ENCODE measurements at regions not wholly inside any gene's neighbourhood (a gene's known extent, or its start where the extent isn't known, plus 50 kb on each side); places are given as distances from the start of the nearest gene placed in this dataset.

DNA sequence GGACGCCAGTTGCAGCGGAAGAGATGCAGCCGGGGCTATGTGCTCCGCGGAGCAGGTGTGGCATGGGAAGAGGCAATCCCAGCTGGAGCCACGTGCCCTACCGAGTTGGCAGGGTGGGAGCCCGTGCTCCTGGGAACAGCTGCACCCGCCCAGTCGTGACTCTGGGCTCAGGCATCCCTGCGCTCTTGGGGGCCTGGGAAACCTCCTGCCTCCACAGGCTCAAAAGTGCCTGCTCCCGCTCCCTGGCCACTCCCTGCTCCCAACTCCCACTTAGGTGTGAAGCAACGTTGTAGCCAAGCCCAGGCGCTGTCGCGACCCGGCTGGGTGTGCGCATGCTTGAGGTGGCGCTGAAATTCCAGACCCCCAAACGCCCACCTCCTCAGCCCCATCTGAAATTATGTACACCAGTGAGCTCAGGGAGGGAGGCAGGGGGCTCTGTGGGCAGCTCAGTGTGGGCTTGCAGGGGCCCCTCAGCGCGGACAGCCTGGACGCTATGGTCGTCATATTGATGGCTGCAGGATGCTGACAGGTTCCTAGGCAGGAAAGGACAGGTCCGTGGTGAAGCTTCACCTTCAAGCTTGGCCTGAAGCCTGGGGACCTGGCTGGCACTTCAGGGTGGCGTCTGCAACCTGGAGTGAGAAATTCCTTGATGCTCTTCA, 429.9 kb downstream of the SLITRK1 start:
- no peak overlapping the region for H3K27ac ChIP-seq

GRCh38 chr13:83450591-83450990, 431.7 kb downstream of the SLITRK1 start:
- Histone ChIP-seq H3K27me3 (no peaks in the 10 kb centered on the region), H3K4me1 (ENCODE audit: insufficient read depth) (no peaks in the 10 kb centered on the region), H3K36me3 (replicated peaks; ENCODE audit: insufficient read depth, low read depth) (no peaks in the 10 kb centered on the region), H3K79me2 (no peaks in the 10 kb centered on the region), H4K20me1 (ENCODE audit: insufficient read depth, poor library complexity, severe bottlenecking) (no peaks in the 10 kb centered on the region), H3K4me2 (no peak overlapping the region), H3K9me2 (replicated peaks; ENCODE audit: insufficient read depth) (no peaks in the 10 kb centered on the region), H2AFZ (no peak overlapping the region), H3K4me3 (no peak overlapping the region), H3K27ac (no peak overlapping the region), H3K9me3 (ENCODE audit: low read depth) (no peaks in the 10 kb centered on the region)
- DNase-seq (ENCODE audit: low spot score), result no peak
- 53% methylated on average over 2 of the region's 2 CpGs for WGBS (ENCODE audit: low lambda C conversion rate, missing lambda C conversion rate)
- TF ChIP-seq EZH2phosphoT487 (IDR thresholded peaks at IDR 0.05; ENCODE audit: low read depth, severe bottlenecking, unreplicated experiment) (no peak), EZH2 (IDR thresholded peaks at IDR 0.05; ENCODE audit: borderline replicate concordance) (no peak), CTCF (IDR thresholded peaks at IDR 0.05; ENCODE audit: poor library complexity) (no peak)

More for the DNA sequence above, 429.9 kb downstream of the SLITRK1 start:
- Histone ChIP-seq H3K9me3 (ENCODE audit: low read depth) (no peaks in the 10 kb centered on the region), H3K27me3 (no peaks in the 10 kb centered on the region), H3K4me1 (ENCODE audit: insufficient read depth) (no peaks in the 10 kb centered on the region), H3K4me3 (no peak overlapping the region), H3K79me2 (no peaks in the 10 kb centered on the region), H3K4me2 (no peak overlapping the region), H3K9me2 (replicated peaks; ENCODE audit: insufficient read depth) (no peaks in the 10 kb centered on the region), H3K36me3 (replicated peaks; ENCODE audit: insufficient read depth, low read depth) (no peaks in the 10 kb centered on the region), H4K20me1 (ENCODE audit: insufficient read depth, poor library complexity, severe bottlenecking) (no peaks in the 10 kb centered on the region), H2AFZ (no peak overlapping the region)
- TF ChIP-seq EZH2phosphoT487 (IDR thresholded peaks at IDR 0.05; ENCODE audit: low read depth, severe bottlenecking, unreplicated experiment) (no peak), EZH2 (IDR thresholded peaks at IDR 0.05; ENCODE audit: borderline replicate concordance) (no peak), CTCF (IDR thresholded peaks at IDR 0.05; ENCODE audit: poor library complexity) (no peak)
- DNase-seq (ENCODE audit: low spot score), result no peak
- WGBS (ENCODE audit: low lambda C conversion rate, missing lambda C conversion rate), result 95% methylated on average over 25 of the region's 26 CpGs

GRCh38 chr13:83449668-83450395, 432.4 kb downstream of the SLITRK1 start:
- Histone ChIP-seq H4K20me1 (ENCODE audit: insufficient read depth, poor library complexity, severe bottlenecking) (no peaks in the 10 kb centered on the region), H3K9me3 (ENCODE audit: low read depth) (no peaks in the 10 kb centered on the region), H3K79me2 (no peaks in the 10 kb centered on the region), H3K4me1 (ENCODE audit: insufficient read depth) (no peaks in the 10 kb centered on the region), H3K27me3 (no peaks in the 10 kb centered on the region), H3K27ac (no peak overlapping the region), H3K4me2 (no peak overlapping the region), H3K9me2 (replicated peaks; ENCODE audit: insufficient read depth) (no peaks in the 10 kb centered on the region), H3K36me3 (replicated peaks; ENCODE audit: insufficient read depth, low read depth) (no peaks in the 10 kb centered on the region), H2AFZ (no peak overlapping the region), H3K4me3 (no peak overlapping the region)
- no peak for DNase-seq (ENCODE audit: low spot score)
- WGBS (ENCODE audit: low lambda C conversion rate, missing lambda C conversion rate), result 51% methylated on average over 3 of the region's 3 CpGs
- TF ChIP-seq EZH2phosphoT487 (IDR thresholded peaks at IDR 0.05; ENCODE audit: low read depth, severe bottlenecking, unreplicated experiment), result no peak
- no peak for TF ChIP-seq EZH2 (IDR thresholded peaks at IDR 0.05; ENCODE audit: borderline replicate concordance)
- no peak for TF ChIP-seq CTCF (IDR thresholded peaks at IDR 0.05; ENCODE audit: poor library complexity)

Measured in hepatocyte (in vitro differentiated cells).